ENCODE measurements at regions not wholly inside any gene's neighbourhood (a gene's known extent, or its start where the extent isn't known, plus 50 kb on each side); places are given as distances from the start of the nearest gene placed in this dataset.
A peak's percentile ranks its signal among the peaks of the same experiment; 100 is the strongest.
"Not testable (repeated sequence)": the region's sequence is repeated elsewhere in the genome, so short reads cannot be mapped to it uniquely, and the experiment has no call there.

DNA sequence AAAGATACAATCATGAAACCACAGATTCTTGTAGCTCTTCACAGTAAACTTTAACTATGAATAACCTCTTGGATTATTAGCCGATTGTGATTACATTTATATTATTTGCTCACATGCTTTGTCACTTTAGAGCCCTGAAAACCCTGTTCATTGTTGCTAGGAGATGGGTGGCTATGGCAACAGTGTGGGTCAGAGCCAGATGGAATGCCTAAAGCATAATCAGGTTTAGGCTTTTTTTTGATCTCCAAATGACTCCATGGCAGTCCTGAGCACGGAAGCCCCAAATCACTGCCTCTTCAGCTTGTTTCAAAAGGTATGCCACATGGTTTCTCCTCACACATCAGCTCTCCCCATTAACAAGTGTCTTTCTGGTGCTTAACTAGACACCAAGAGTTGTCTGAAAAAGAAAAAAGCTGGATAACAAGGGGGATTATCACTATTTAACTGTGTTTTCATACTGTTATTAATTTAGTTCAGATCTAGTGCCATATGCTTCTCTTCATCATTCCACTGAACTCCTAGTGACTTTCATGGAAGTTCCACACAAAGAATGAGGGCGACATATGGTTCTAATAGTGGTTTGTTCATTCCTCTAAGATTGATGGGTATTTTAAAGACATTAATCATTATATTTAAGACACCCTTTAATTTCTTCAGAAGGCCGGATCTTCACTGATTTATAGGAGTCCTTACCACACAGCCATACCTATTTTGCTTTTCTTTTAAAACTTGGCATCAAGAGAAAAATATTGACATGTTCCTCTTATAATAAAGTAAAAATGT, 88.8 kb upstream of the PAM start:
- no peak for DNase-seq

DNA sequence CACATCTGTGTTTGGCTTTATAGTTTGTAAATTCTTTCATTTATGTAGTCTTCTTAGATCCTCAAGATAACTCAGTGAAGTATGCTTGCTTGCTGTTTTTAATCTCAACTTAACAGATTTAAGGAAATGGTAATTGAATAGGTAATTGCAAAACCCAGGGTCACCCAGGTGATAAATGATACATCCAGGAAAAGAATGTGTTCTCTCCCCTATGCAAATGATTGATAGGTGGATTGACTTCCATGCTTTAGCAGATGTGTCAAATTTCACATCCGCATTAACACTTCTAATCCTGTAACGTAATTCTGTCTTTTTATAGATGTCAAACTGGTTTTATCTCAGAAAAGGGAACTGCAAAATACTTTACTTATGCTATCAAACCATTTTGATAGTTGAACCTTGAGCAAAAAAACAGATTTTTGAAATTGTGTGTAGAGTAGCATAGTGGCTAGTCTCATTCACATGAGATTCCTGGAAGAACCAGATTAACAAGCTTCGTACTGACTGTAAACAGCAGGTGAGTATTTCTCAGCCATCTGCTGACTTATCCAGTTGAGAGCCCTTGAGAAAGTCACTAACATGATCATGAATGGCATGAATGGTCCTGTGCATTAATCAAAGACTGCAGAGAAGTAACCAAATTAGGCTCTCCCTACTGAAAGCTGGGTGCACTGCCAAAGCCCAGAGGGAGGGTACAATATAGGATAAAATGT, 86.7 kb upstream of the PAM start:
- DNase-seq, result no peak

DNA sequence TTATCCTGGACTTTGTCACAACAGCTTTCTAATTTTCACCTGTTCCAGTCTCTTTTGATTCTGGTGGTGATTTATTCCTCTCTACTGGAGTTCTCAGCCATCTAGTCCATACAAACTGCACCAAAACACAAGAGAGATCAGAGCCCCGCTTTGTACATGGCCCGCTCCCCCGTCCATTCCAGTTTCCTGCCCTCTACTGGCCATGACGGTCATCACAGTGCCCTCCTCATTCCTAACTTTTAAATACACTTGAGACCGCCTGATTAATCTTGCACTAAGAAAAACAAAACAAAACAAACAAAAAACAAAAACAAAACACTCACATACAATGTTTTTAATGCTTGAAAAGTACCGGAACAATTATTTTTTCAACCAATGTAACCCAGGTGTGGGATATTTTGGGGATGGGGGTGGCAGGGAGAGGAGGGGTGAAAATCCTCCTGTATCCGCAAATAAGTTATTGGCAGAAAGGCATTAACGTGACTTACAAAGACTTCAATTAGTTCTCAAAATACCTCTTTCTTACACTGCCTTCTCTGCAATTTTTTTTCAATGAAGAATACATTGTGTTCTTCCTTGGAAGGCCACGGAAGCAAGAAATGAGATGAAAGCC, 84.8 kb upstream of the PAM start:
- peak; percentile 1 for DNase-seq

- not testable (repeated sequence) for DNase-seq
Observed at GRCh38 chr5:102671033-102671734, 83.9 kb upstream of the PAM start.

DNA sequence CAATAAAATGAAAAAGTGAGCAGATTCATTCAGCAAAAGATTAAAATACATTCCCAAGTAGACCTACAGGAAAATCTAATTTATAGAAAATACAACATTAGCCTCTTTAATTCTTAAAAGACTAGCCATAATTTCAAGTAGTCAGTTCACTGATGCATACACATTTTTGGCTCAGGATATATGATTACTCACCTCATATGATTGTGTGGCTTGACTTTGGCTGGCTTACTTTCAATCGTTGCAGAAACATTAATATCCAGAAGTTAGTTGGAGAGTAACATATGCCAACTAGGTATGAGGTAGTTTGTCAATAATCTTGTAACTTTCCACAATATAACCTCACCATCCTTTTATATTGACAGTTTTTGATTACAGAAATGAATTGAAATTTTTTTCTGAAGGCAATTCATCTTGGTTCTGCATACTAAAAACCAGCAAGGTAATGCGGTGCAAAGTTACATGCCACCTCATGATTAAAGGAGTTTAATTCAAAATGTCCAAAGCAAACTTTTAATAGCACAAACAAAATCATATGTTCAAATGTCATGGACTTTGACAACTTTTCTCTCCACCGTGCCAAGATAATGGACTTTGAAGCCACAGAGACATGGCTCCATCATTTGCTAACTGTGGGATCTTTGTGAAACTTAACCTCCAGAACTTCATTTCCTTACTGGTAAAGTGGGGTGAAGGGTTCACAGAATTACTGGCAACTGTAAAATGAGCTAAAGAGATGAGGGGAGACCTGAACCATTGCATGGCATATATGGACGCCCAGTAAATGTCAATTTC, 76.6 kb upstream of the PAM start:
- DNase-seq, result no peak

- peak; percentile 62 for DNase-seq
Observed at GRCh38 chr5:102681403-102681983, 73.6 kb upstream of the PAM start.

GRCh38 chr5:102682101-102682647, 72.9 kb upstream of the PAM start:
- no peak for DNase-seq

DNA sequence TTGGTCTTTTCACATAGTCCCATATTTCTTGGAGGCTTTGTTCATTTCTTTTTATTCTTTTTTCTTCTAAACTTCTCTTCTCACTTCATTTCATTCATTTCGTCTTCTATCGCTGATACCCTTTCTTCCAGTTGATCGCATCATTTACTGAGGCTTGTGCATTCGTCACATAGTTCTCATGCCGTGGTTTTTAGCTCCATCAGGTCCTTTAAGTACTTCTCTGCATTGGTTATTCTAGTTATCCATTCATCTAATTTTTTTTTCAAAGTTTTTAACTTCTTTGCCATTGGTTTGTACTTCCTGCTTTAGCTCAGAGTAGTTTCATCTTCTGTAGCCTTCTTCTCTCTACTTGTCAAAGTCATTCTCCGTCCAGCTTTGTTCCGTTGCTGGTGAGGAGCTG, 67.0 kb upstream of the PAM start:
- DNase-seq, result not testable (repeated sequence)

DNA sequence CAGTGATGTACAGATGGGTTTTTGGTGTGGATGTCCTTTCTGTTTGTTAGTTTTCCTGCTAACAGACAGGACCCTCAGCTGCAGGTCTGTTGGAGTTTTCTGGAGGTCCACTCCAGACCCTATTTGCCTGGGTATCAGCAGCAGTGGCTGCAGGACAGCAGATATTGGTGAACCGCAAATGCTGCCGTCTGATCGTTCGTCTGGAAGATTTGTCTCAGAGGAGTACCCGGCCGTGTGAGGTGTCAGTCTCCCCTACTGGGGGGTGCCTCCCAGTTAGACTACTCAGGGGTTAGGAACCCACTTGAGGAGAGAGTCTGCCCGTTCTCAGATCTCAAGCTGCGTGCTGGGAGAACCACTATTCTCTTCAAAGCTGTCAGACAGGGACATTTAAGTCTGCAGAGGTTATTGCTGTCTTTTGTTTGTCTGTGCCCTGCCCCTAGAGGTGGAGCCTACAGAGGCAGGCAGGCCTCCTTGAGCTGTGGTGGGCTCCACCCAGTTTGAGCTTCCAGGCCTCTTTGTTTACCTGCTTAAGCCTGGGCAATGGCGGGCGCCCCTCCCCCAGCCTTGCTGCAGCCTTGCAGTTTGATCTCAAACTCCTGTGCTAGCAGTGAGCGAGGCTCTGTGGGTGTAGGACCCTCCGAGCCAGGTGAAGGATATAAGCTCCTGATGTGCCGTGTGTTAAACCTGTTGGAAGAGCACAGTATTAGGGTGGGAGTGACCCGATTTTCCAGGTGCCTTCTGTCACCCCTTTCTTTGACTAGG, 66.3 kb upstream of the PAM start:
- not testable (repeated sequence) for DNase-seq

DNA sequence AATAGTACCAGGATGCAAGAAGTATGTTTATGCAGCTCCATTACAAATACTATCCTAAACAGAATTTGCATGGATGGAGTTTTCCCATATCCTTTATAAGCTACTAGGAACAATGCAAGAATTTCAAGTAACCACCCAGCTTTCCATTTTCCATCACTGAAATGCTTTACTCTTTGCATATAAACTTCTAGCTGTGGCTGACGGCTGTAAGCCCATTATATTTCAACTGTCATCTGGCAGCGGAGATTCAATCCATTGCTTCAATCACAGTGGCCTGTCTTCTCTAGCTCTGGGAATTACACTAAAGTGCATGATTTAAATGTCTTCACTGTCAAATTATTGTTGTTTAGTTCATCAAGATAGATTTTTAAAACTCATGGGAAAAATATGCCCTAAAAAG, 64.2 kb upstream of the PAM start:
- DNase-seq, result no peak

DNA sequence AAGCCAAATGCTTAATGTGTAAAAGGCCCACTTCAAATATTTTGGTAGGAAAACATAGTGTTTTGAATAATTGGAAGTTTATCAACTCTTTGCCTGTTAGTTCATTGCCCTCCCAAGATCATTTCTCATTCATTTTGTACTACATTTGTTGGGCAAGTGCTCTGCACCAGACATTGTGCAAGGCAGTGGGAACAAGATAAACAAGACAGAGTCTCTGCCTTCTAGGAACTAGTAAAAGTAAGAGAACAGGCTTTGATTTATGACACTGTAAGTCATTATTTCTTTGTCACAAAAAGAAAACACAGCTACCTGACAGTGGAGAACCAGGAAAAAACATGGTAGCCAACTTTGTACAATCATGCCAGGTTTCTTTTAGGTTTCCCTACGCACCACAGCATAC, 63.7 kb upstream of the PAM start:
- DNase-seq, result no peak

DNA sequence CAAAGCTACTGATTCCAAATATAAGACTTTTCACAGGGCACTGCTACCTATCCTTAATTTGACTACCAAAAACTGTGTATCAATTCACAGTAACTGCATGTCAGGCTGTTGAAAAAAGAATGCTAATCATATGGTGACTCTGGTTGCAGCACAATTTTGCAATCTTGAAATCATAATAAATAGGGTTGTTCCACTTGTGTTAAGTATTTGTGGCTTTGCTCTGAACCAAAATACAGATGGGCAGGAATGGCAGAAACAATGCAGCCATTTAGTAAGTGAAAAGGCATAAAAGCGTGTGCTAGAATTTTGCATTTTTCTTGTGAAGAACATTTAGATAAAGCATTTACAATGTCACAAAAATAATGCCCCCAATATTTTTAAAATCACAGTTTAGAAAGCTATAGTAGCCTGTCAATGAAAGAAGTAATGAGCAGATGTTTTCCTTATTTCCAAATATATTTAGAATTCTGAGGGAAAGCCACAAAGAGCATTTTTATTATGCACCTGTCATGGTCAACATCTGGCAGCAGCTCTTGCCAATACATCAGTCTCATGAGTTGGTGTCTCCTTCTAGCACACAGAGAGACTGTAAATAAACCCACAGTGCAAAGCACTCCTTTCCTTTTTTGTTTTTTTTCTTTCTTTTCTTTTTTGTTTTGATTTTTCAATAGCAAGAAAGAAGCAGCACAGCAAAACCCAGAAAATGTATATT, 54.8 kb upstream of the PAM start:
- DNase-seq, result no peak

DNA sequence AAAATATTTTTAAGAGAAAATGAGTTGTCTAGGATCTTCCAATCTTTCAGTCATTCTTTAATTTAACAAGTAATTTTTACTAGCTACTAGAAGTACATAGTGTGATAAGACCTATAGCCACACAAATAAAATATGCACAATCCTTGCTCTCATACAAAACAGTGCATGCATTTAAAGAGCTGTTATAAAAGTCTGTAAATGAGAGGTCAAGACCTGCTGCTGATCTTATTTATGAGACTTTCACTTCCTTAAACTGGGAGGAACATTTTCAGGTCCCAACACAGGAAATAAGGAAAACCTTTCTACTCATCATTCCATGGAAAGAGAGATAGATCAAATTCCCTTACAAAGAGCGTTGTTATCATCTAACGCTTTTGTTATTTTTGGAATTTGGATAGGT, 54.2 kb upstream of the PAM start:
- DNase-seq, result no peak

DNA sequence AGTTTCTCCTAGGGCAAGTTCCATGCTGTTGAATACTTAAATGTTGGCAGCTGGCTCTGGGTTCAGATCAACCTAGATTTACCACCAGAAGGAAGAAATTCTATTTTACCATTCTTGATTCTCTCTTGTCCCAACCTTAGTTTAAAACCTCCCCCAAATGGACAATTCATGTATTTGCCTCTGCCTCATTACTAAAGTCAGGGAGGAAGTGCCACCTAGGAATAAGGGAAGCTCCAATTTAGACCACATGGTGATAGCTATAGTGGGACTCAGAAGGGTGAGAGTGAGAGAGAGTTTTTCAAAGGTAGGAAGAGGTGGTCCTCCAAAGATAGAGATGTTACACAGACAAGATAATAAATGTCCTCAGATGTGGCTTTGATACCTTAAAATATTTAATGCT, 53.4 kb upstream of the PAM start:
- DNase-seq, result no peak

All from stimulated activated CD4-positive, alpha-beta T cell treated with anti-CD3 and anti-CD28 coated beads, Interleukin-12 subunit alpha, Interleukin-12 subunit beta, amount 100 ng/mL, for 4 hours (primary cell).